Astrocyte of the cerebellum (primary cell): ENCODE measurements at regions not wholly inside any gene's neighbourhood (a gene's known extent, or its start where the extent isn't known, plus 50 kb on each side); places are given as distances from the start of the nearest gene placed in this dataset.
"Not testable (repeated sequence)": the region's sequence is repeated elsewhere in the genome, so short reads cannot be mapped to it uniquely, and the experiment has no call there.

Source experiments
- DNase-seq: peaks from one replicate; pipeline ENCODE4 v3.0.0-alpha.2; 2011; ENCODE audit warnings: low read depth
- H3K4me3 ChIP-seq: 2 replicates; pipeline ENCODE4 v1.5.1; 2011; ENCODE audit warnings: mild to moderate bottlenecking, low read depth, low read length, moderate library complexity
- in situ Hi-C: cut with HindIII; loops from 2 replicates; pipeline ENCODE4 v1.10.0; 2017; ENCODE audit warnings: low sequenced_read_pairs
- TF ChIP-seq, protein P1 (sequence below): IDR thresholded peaks from 2 replicates; pipeline ENCODE4 v1.5.1; 2012; ENCODE audit warnings: low read length, low read depth, moderate library complexity, mild to moderate bottlenecking; ENCODE audit errors: missing control alignments

DNA sequence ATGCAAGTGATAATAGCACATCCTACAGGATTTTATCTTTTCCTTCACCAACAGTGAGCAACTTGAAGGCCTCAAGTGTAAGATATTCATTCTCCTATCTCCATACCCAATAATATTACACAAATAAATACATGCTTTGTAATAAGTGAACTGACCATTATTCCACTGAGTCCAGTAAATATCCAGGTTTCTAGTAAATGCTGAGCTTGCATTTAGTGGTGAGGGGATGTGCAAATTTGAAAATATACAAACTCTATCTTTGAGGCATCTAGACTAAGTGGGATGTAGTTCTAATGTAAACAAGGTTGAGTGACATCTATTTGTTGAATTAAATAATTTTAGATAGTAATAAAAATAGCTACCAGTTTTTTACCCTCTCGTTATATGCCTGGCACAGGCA lies 587.6 kb upstream of the IL12A start:
- H3K4me3 ChIP-seq: no peak overlapping the region
- TF ChIP-seq, protein P1, sequence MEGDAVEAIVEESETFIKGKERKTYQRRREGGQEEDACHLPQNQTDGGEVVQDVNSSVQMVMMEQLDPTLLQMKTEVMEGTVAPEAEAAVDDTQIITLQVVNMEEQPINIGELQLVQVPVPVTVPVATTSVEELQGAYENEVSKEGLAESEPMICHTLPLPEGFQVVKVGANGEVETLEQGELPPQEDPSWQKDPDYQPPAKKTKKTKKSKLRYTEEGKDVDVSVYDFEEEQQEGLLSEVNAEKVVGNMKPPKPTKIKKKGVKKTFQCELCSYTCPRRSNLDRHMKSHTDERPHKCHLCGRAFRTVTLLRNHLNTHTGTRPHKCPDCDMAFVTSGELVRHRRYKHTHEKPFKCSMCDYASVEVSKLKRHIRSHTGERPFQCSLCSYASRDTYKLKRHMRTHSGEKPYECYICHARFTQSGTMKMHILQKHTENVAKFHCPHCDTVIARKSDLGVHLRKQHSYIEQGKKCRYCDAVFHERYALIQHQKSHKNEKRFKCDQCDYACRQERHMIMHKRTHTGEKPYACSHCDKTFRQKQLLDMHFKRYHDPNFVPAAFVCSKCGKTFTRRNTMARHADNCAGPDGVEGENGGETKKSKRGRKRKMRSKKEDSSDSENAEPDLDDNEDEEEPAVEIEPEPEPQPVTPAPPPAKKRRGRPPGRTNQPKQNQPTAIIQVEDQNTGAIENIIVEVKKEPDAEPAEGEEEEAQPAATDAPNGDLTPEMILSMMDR: no peak
- in situ Hi-C loops: no loop called here
- DNase-seq: no peak

DNA sequence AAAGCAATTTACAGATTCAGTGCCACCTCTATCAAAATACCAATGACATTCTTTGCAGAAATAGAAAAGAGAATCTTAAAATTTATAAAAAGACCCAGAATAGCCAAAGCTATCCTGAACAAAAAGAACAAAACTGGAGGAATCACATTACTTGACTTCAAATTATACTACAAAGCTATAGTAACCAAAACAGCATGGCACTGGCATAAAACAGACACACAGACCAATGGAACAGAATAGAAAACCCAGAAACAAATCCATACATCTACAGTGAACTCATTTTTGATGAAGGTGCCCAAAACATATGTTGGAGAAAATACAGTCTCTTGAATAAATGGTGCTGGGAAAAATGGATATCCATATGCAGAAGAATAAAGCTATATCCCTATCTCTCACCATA lies 578.9 kb upstream of the IL12A start:
- H3K4me3 ChIP-seq, in situ Hi-C loops, DNase-seq: not testable (repeated sequence)

DNA sequence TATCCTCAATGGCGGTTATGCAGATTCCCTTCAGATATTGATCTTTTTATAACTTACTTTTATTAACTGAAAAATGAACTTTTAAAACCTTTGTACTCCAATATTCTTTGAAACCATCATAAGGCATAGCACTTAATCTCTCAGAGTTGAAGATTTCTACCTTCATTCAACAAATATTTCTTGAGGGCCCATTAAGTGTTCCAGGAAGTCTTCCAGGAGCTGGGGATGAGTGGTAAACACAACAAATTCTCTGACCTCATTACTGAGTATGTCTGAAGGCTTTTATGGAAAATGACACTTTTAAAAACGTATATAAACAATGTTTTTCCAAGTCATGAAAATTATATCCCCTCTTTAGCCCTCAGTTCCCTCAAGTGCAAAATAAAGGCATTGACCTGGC lies 575.3 kb upstream of the IL12A start:
- H3K4me3 ChIP-seq: no peak overlapping the region
- TF ChIP-seq, protein P1: no peak
- no peak for DNase-seq
- in situ Hi-C loops: no loop called here

DNA sequence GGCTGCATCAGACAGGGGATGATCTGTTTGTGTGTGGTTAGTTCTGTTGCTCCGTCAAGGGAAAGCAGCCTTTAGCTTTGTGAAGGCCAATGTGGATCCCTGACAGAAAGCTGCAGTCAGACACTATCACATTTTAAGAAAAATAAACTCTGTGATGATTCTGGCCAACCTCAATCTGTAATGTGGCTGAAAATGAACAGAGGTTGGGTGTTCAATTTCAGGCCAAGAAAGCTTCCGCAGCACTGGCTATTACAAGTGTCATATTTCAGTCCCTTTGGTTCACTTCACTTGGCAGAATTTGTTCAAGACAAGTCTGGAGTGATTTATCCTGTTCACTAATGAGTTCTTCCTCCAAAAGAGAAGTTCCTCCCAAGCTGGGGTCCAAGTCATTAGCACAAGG lies 571.8 kb upstream of the IL12A start:
- peak; percentile 66 for DNase-seq
- in situ Hi-C loops: no loop called here
- no peak overlapping the region for H3K4me3 ChIP-seq
- TF ChIP-seq, protein P1: no peak

DNA sequence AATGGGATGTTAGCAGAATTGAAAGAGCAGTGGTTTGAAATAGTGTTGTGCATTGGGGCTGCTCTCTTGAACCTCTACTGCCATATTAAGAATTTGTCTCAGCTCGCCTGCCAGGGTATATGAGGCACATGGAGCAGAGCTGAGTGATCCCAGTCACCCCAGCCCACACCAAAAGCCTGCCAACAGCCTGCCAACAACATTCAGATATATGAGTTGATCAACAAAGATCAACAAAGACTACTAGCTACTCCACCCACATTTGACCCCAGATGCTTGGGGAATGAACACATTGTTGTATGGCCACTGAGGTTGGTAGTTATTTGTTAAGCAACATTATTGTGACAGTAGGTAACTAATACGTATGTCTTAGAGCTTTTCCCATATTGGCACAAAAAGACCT lies 570.9 kb upstream of the IL12A start:
- H3K4me3 ChIP-seq: no peak overlapping the region
- no peak for DNase-seq
- TF ChIP-seq, protein P1: no peak
- in situ Hi-C loops: no loop called here

DNA sequence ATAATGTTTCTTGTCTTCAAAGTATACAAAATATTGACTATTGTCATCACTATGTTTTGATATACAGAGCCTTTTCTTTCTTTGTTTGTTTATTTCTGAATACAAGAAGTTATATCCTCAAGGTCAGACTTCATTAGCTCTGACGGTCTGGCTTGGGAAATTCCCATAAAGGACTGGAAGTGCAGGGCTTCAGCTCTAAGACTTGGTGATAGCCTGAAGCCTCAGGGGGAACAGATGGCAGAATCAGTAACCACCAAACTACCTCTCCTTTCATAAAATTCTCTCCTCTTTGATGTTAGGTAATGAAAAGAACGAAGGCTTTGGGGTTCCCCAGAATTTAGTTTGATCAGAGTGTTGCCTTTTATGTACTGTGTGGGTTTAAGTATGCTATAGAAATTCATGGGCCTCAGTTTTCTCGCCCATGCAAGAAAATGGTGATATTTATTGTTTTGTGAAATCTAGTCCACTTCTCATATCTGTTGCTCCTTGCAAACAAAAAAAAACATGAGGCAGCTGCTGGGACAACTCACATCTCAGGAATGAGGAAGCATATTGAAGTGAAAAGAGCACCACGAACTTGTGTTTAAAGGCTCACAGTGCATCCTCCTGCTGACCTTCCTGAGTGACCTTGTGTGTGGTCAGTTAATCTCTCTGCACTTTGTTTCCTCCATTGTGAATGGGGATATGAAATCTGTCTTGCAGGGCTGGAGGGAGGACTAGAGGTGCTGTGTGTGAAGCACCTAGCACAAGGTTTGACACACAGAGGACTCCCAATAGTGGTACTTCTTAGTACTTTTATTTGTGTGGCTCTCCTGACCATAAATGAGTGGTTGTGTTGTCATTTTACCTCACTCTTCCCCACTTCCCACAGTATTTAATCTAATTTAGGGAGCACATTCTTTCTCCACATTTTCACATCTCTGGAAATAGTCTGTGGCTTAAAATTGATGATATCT lies 569.8 kb upstream of the IL12A start:
- TF ChIP-seq, protein P1: no peak
- no peak overlapping the region for H3K4me3 ChIP-seq
- DNase-seq: no peak
- in situ Hi-C loops: no loop called here

DNA sequence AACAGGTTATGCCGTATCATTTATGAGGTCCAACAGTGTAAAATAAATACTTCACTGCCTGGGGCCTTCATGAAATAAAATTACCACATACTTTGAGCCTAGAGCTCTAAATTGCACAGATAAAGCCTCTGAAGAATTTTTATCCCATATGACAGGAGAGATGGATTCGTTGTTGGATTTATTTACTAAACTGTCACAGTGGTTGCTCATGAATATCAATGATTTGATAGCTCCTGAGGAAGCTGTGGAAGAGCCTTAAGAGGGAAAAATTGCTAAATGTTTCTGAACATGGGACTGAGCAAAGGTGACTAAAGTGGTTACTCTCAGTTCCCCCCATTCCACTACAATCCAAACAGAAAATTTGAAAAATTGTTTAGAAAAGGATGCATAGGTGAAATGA lies 558.9 kb upstream of the IL12A start:
- no peak for DNase-seq
- in situ Hi-C loops: no loop called here
- TF ChIP-seq, protein P1: no peak
- no peak overlapping the region for H3K4me3 ChIP-seq
